HEK293 (cell line): ENCODE measurements at regions not wholly inside any gene's neighbourhood (a gene's known extent, or its start where the extent isn't known, plus 50 kb on each side); places are given as distances from the start of the nearest gene placed in this dataset.

ENCODE experiments used
- CTCF ChIP-seq: fragments of 450-650 bp; formaldehyde crosslinking; IDR thresholded peaks from 2 replicates; pipeline ENCODE4 v1.5.1; 2016; ENCODE audit warnings: missing biosample characterization, missing genetic modification characterization
- KLF10 ChIP-seq: fragments of 450-650 bp; IDR thresholded peaks from 2 replicates; pipeline ENCODE4 v1.5.1; 2018; ENCODE audit warnings: missing biosample characterization, mild to moderate bottlenecking, missing genetic modification characterization
- SCRT1 ChIP-seq: fragments of 450-650 bp; formaldehyde crosslinking; IDR thresholded peaks from 2 replicates; pipeline ENCODE4 v1.5.1; 2016; ENCODE audit warnings: missing biosample characterization, missing genetic modification characterization, borderline replicate concordance
- ZBTB17 ChIP-seq: fragments of 450-650 bp; formaldehyde crosslinking; IDR thresholded peaks from 2 replicates; pipeline ENCODE4 v1.5.1; 2016; ENCODE audit warnings: missing biosample characterization, missing genetic modification characterization
- ZFP37 ChIP-seq: fragments of 450-650 bp; formaldehyde crosslinking; IDR thresholded peaks from 2 replicates; pipeline ENCODE4 v1.5.1; 2016; ENCODE audit warnings: missing biosample characterization, missing genetic modification characterization
- ZNF24 ChIP-seq: fragments of 450-650 bp; formaldehyde crosslinking; IDR thresholded peaks from 2 replicates; pipeline ENCODE4 v1.5.1; 2016; ENCODE audit warnings: missing biosample characterization, missing genetic modification characterization
- ZNF26 ChIP-seq: fragments of 450-650 bp; formaldehyde crosslinking; IDR thresholded peaks from 2 replicates; pipeline ENCODE4 v1.5.1; 2016; ENCODE audit warnings: missing biosample characterization, missing genetic modification characterization
- ZNF274 ChIP-seq, 2 experiments: fragments of 200-500 bp in 1 of 2; fragments of 450-650 bp in 1 of 2; sonication (Bioruptor generic) in 1 of 2; formaldehyde crosslinking in 1 of 2; IDR thresholded peaks; 2 replicates each; pipeline versions ENCODE4 v1.5.1 to v1.6.1; 2014 to 2016; ENCODE audit warnings: borderline replicate concordance in 1 of 2, inconsistent platforms in 1 of 2, low read length in 1 of 2, missing biosample characterization in 1 of 2, missing genetic modification characterization in 1 of 2
- ZNF449 ChIP-seq: fragments of 450-650 bp; formaldehyde crosslinking; IDR thresholded peaks from 2 replicates; pipeline ENCODE4 v1.5.1; 2017; ENCODE audit warnings: missing biosample characterization, mild to moderate bottlenecking, missing genetic modification characterization, moderate library complexity

- TF ChIP-seq ZNF24 (tag by site-specific recombination) (no peak), ZNF449 (tag by site-specific recombination) (no peak), ZNF274 (IDR thresholded peaks at IDR 0.05; ENCODE audit: low read length) (no peak), ZNF274 (tag by site-specific recombination; IDR thresholded peaks at IDR 0.05; ENCODE audit: borderline replicate concordance) (no peak), KLF10 (tag by site-specific recombination) (no peak), CTCF (tag by site-specific recombination) (no peak), ZFP37 (tag by site-specific recombination) (no peak), SCRT1 (tag by site-specific recombination) (no peak), ZNF26 (tag by site-specific recombination) (no peak), ZBTB17 (tag by site-specific recombination) (no peak)
Measured at GRCh38 chr5:85476617-85477016, 1091.9 kb upstream of the EDIL3 start.
